HL-60 (cell line): ENCODE measurements at regions not wholly inside any gene's neighbourhood (a gene's known extent, or its start where the extent isn't known, plus 50 kb on each side); places are given as distances from the start of the nearest gene placed in this dataset.
"Not testable (repeated sequence)": the region's sequence is repeated elsewhere in the genome, so short reads cannot be mapped to it uniquely, and the experiment has no call there.

Experiments
- DNase-seq, 2 experiments: peaks; one replicate each; pipeline ENCODE4 v3.0.0-alpha.2; 2010 to 2020; ENCODE audit warnings: low read depth in 1 of 2, low spot score in 1 of 2
- H3K27ac ChIP-seq: fragments of 250-450 bp; sonication (Bioruptor Pico); replicated peaks from 2 replicates; pipeline ENCODE4 v1.5.1; 2020; ENCODE audit warnings: mild to moderate bottlenecking, moderate library complexity
- H3K27me3 ChIP-seq: fragments of 250-450 bp; sonication (Bioruptor Pico); 2 replicates; pipeline ENCODE4 v1.5.1; 2021; ENCODE audit warnings: mild to moderate bottlenecking, moderate library complexity; ENCODE audit not compliant: insufficient read depth, poor library complexity, severe bottlenecking
- H3K4me3 ChIP-seq: replicated peaks from 2 replicates; pipeline ENCODE4 v1.5.1; 2011; ENCODE audit warnings: mild to moderate bottlenecking, control low read depth, low read length; ENCODE audit not compliant: insufficient read depth
- CTCF ChIP-seq: IDR thresholded peaks from one replicate; pipeline ENCODE4 v1.5.1; 2011; ENCODE audit warnings: low read length, control low read depth, inconsistent platforms; ENCODE audit not compliant: insufficient read depth
- GABPA ChIP-seq: IDR thresholded peaks from 2 replicates; pipeline ENCODE4 v1.6.1; 2012; ENCODE audit warnings: low read depth
- POLR2AphosphoS5 ChIP-seq: IDR thresholded peaks from 2 replicates; pipeline ENCODE4 v1.6.1; 2012; ENCODE audit warnings: low read depth
- REST ChIP-seq: IDR thresholded peaks from 2 replicates; pipeline ENCODE4 v1.6.1; 2012; ENCODE audit warnings: low read depth; ENCODE audit not compliant: insufficient replicate concordance
- SPI1 ChIP-seq: IDR thresholded peaks from 2 replicates; pipeline ENCODE4 v1.6.1; 2012; ENCODE audit warnings: low read depth, mild to moderate bottlenecking, borderline replicate concordance

- no peak for TF ChIP-seq GABPA
- TF ChIP-seq POLR2AphosphoS5 = no peak
- no peak for TF ChIP-seq SPI1
- no peak for TF ChIP-seq REST
- TF ChIP-seq CTCF = no peak
Measured at GRCh38 chr2:125004106-125004800, 979.2 kb downstream of the CNTNAP5 start.

GRCh38 chr2:125006676-125007075, 981.6 kb downstream of the CNTNAP5 start:
- Histone ChIP-seq H3K27me3 (no peaks in the 10 kb centered on the region), H3K4me3 (no peak overlapping the region), H3K27ac (no peak overlapping the region)
- TF ChIP-seq POLR2AphosphoS5 = no peak
- no peak for TF ChIP-seq SPI1
- no peak for TF ChIP-seq REST
- no peak for TF ChIP-seq GABPA
- TF ChIP-seq CTCF = no peak
- no peak for DNase-seq

More at GRCh38 chr2:125004106-125004800, 979.2 kb downstream of the CNTNAP5 start:
- Histone ChIP-seq H3K4me3 (no peak overlapping the region), H3K27me3 (no peaks in the 10 kb centered on the region), H3K27ac (no peak overlapping the region)
- DNase-seq = no peak

- H3K27ac ChIP-seq, H3K27me3 ChIP-seq, DNase-seq, H3K4me3 ChIP-seq: not testable (repeated sequence)
Measured at GRCh38 chr2:125028721-125029120, 1003.6 kb downstream of the CNTNAP5 start.

GRCh38 chr2:125033871-125034270, 1008.8 kb downstream of the CNTNAP5 start:
- TF ChIP-seq CTCF (no peak), POLR2AphosphoS5 (no peak), REST (no peak), GABPA (no peak), SPI1 (no peak)
- H3K27ac ChIP-seq = no peak overlapping the region
- DNase-seq = no peak
- no peaks in the 10 kb centered on the region for H3K27me3 ChIP-seq
- no peak overlapping the region for H3K4me3 ChIP-seq
